ENCODE measurements at regions not wholly inside any gene's neighbourhood (a gene's known extent, or its start where the extent isn't known, plus 50 kb on each side); places are given as distances from the start of the nearest gene placed in this dataset.

GRCh38 chr18:29217124-29217915 is 1040.4 kb upstream of the CDH2 start:
- no peaks in the 10 kb centered on the region for H3K27me3 Mint-ChIP-seq
- no peaks in the 10 kb centered on the region for H3K36me3 ChIP-seq (ENCODE audit: insufficient read depth, low read length)
- no peaks in the 10 kb centered on the region for H3K36me3 Mint-ChIP-seq
- no peak overlapping the region for H3K4me3 ChIP-seq (ENCODE audit: low read length)
- CTCF ChIA-PET, result no interaction called here
- no peak overlapping the region for H3K27ac Mint-ChIP-seq
- H3K4me3 Mint-ChIP-seq, result no peak overlapping the region
- H3K9me3 ChIP-seq (ENCODE audit: low read length), result peaks cover 4% of the 10 kb centered on the region
- H3K4me1 ChIP-seq (ENCODE audit: insufficient read depth, low read length), result no peaks in the 10 kb centered on the region
- H3K27ac ChIP-seq (ENCODE audit: low read depth, low read length), result no peak overlapping the region
- H3K27me3 ChIP-seq (ENCODE audit: insufficient read depth, low read length, poor library complexity, severe bottlenecking), result no peaks in the 10 kb centered on the region
- H3K9me3 Mint-ChIP-seq, result peaks cover 0 to 48% (median 14%) of the 10 kb centered on the region in 5 donors
- H3K4me1 Mint-ChIP-seq, result no peaks in the 10 kb centered on the region
- POLR2A ChIA-PET, result no interaction called here
- DNase-seq, result no peak

GRCh38 chr18:29198834-29199233 is 1021.9 kb upstream of the CDH2 start:
- H3K27ac ChIP-seq (ENCODE audit: low read depth, low read length), result no peak overlapping the region
- H3K9me3 ChIP-seq (ENCODE audit: low read length), result no peaks in the 10 kb centered on the region
- H3K36me3 Mint-ChIP-seq, result no peaks in the 10 kb centered on the region
- H3K4me1 ChIP-seq (ENCODE audit: insufficient read depth, low read length), result no peaks in the 10 kb centered on the region
- no peak overlapping the region for H3K4me3 Mint-ChIP-seq
- H3K9me3 Mint-ChIP-seq, result peaks cover 2 to 51% (median 14%) of the 10 kb centered on the region in 5 donors
- H3K27me3 Mint-ChIP-seq, result no peaks in the 10 kb centered on the region
- no peaks in the 10 kb centered on the region for H3K27me3 ChIP-seq (ENCODE audit: insufficient read depth, low read length, poor library complexity, severe bottlenecking)
- no peak for DNase-seq
- no peaks in the 10 kb centered on the region for H3K36me3 ChIP-seq (ENCODE audit: insufficient read depth, low read length)
- no peak overlapping the region for H3K27ac Mint-ChIP-seq
- no peak overlapping the region for H3K4me3 ChIP-seq (ENCODE audit: low read length)
- POLR2A ChIA-PET, result no interaction called here
- H3K4me1 Mint-ChIP-seq, result no peaks in the 10 kb centered on the region
- CTCF ChIA-PET, result no interaction called here

DNA sequence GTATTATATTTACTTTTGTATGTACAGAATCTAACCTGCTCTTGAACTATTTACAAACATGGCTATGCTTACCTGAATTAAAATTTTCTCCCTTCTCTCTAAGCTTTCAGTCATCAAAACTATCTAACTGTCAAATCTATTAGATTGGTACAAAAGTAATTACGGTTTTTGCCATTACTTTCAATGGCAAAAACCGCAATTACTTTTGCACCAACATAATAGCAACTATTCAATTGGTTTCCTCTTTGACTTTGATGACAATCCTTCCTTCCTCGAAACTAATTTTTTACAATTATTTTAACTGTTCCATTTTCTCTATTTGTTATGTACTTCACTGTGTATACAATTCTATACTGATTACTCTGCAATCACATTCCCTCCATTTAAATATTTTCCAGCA is 1019.4 kb upstream of the CDH2 start:
- Mint-ChIP-seq H3K4me1 (no peaks in the 10 kb centered on the region), H3K27me3 (no peaks in the 10 kb centered on the region), H3K27ac (no peak overlapping the region), H3K4me3 (no peak overlapping the region), H3K9me3 (peaks cover 2 to 39% (median 12%) of the 10 kb centered on the region in 5 donors), H3K36me3 (no peaks in the 10 kb centered on the region)
- Histone ChIP-seq H3K27me3 (ENCODE audit: insufficient read depth, low read length, poor library complexity, severe bottlenecking) (no peaks in the 10 kb centered on the region), H3K27ac (ENCODE audit: low read depth, low read length) (no peak overlapping the region), H3K36me3 (ENCODE audit: insufficient read depth, low read length) (no peaks in the 10 kb centered on the region), H3K4me1 (ENCODE audit: insufficient read depth, low read length) (no peaks in the 10 kb centered on the region), H3K4me3 (ENCODE audit: low read length) (no peak overlapping the region), H3K9me3 (ENCODE audit: low read length) (no peaks in the 10 kb centered on the region)
- POLR2A ChIA-PET, result no interaction called here
- CTCF ChIA-PET, result no interaction called here
- DNase-seq, result no peak

GRCh38 chr18:29191263-29191662 is 1014.3 kb upstream of the CDH2 start:
- Mint-ChIP-seq H3K4me1 (no peaks in the 10 kb centered on the region), H3K9me3 (peaks cover 0 to 27% (median 4%) of the 10 kb centered on the region in 5 donors), H3K36me3 (no peaks in the 10 kb centered on the region), H3K27ac (no peak overlapping the region), H3K4me3 (no peak overlapping the region), H3K27me3 (no peaks in the 10 kb centered on the region)
- Histone ChIP-seq H3K9me3 (ENCODE audit: low read length) (no peaks in the 10 kb centered on the region), H3K36me3 (ENCODE audit: insufficient read depth, low read length) (no peaks in the 10 kb centered on the region), H3K27ac (ENCODE audit: low read depth, low read length) (no peak overlapping the region), H3K4me3 (ENCODE audit: low read length) (no peak overlapping the region), H3K4me1 (ENCODE audit: insufficient read depth, low read length) (no peaks in the 10 kb centered on the region), H3K27me3 (ENCODE audit: insufficient read depth, low read length, poor library complexity, severe bottlenecking) (no peaks in the 10 kb centered on the region)
- POLR2A ChIA-PET, result no interaction called here
- no peak for DNase-seq
- CTCF ChIA-PET, result no interaction called here

DNA sequence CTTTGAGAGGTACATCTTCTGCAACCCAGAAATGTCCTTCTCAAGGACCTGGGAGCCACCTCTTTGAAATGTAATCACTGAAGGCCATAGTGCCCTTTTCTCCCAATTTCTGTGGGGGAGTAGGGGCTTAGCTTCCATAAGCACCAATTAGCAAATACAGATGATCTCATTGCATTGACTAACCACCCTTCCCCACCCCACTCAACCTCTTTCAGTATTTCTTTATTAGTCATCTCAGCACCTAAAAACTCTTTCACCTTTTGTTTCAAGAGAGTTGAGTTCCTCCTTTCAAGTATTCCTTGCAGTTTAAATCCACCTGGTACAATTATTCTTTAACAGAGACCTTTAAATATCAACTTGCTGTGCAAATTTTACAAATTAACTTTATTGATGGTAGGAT is 1011.8 kb upstream of the CDH2 start:
- Histone ChIP-seq H3K27ac (ENCODE audit: low read depth, low read length) (no peak overlapping the region), H3K36me3 (ENCODE audit: insufficient read depth, low read length) (no peaks in the 10 kb centered on the region), H3K9me3 (ENCODE audit: low read length) (no peaks in the 10 kb centered on the region), H3K4me1 (ENCODE audit: insufficient read depth, low read length) (no peaks in the 10 kb centered on the region), H3K27me3 (ENCODE audit: insufficient read depth, low read length, poor library complexity, severe bottlenecking) (no peaks in the 10 kb centered on the region), H3K4me3 (ENCODE audit: low read length) (no peak overlapping the region)
- Mint-ChIP-seq H3K9me3 (peaks cover 0 to 22% (median 8%) of the 10 kb centered on the region in 5 donors), H3K36me3 (no peaks in the 10 kb centered on the region), H3K4me3 (no peak overlapping the region), H3K27ac (no peak overlapping the region), H3K4me1 (no peaks in the 10 kb centered on the region), H3K27me3 (no peaks in the 10 kb centered on the region)
- DNase-seq, result no peak
- CTCF ChIA-PET, result no interaction called here
- POLR2A ChIA-PET, result no interaction called here

DNA sequence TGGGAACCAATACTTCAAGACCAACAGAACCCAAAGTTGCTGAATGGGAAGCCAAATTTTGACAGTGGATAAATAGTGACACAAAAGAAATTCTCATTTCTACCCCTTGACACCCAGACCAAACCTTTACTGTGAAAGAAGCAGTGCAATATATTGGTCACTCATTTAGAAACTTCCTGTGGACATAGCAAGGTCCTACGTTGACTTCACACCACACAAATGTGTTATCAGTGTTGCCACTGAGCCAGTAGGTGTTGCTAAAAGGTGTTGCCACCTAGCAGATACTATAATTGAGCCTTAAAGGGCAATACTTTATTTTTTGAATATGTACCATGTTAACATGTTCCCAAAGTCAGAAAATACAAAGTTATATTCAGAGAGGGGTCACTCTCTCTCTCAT is 1008.9 kb upstream of the CDH2 start:
- DNase-seq, result no peak
- H3K27ac ChIP-seq (ENCODE audit: low read depth, low read length), result no peak overlapping the region
- CTCF ChIA-PET, result no interaction called here
- Mint-ChIP-seq H3K27me3 (no peaks in the 10 kb centered on the region), H3K4me1 (no peaks in the 10 kb centered on the region), H3K4me3 (no peak overlapping the region), H3K36me3 (no peaks in the 10 kb centered on the region), H3K9me3 (peaks cover 0 to 35% (median 4%) of the 10 kb centered on the region in 5 donors), H3K27ac (no peak overlapping the region)
- no peaks in the 10 kb centered on the region for H3K4me1 ChIP-seq (ENCODE audit: insufficient read depth, low read length)
- no peaks in the 10 kb centered on the region for H3K27me3 ChIP-seq (ENCODE audit: insufficient read depth, low read length, poor library complexity, severe bottlenecking)
- no peaks in the 10 kb centered on the region for H3K36me3 ChIP-seq (ENCODE audit: insufficient read depth, low read length)
- POLR2A ChIA-PET, result no interaction called here
- no peak overlapping the region for H3K4me3 ChIP-seq (ENCODE audit: low read length)
- H3K9me3 ChIP-seq (ENCODE audit: low read length), result no peaks in the 10 kb centered on the region

GRCh38 chr18:29184654-29185053 is 1007.7 kb upstream of the CDH2 start:
- no peak for DNase-seq
- no peaks in the 10 kb centered on the region for H3K9me3 ChIP-seq (ENCODE audit: low read length)
- POLR2A ChIA-PET, result no interaction called here
- no peak overlapping the region for H3K4me3 Mint-ChIP-seq
- no peaks in the 10 kb centered on the region for H3K36me3 Mint-ChIP-seq
- CTCF ChIA-PET, result no interaction called here
- no peaks in the 10 kb centered on the region for H3K27me3 ChIP-seq (ENCODE audit: insufficient read depth, low read length, poor library complexity, severe bottlenecking)
- H3K4me1 Mint-ChIP-seq, result no peaks in the 10 kb centered on the region
- no peaks in the 10 kb centered on the region for H3K27me3 Mint-ChIP-seq
- H3K27ac ChIP-seq (ENCODE audit: low read depth, low read length), result no peak overlapping the region
- H3K9me3 Mint-ChIP-seq, result peaks cover 0 to 39% (median 9%) of the 10 kb centered on the region in 5 donors
- no peaks in the 10 kb centered on the region for H3K36me3 ChIP-seq (ENCODE audit: insufficient read depth, low read length)
- H3K4me1 ChIP-seq (ENCODE audit: insufficient read depth, low read length), result no peaks in the 10 kb centered on the region
- no peak overlapping the region for H3K4me3 ChIP-seq (ENCODE audit: low read length)
- peak overlapping the region in 1 of 8 donors; percentile 69 for H3K27ac Mint-ChIP-seq

DNA sequence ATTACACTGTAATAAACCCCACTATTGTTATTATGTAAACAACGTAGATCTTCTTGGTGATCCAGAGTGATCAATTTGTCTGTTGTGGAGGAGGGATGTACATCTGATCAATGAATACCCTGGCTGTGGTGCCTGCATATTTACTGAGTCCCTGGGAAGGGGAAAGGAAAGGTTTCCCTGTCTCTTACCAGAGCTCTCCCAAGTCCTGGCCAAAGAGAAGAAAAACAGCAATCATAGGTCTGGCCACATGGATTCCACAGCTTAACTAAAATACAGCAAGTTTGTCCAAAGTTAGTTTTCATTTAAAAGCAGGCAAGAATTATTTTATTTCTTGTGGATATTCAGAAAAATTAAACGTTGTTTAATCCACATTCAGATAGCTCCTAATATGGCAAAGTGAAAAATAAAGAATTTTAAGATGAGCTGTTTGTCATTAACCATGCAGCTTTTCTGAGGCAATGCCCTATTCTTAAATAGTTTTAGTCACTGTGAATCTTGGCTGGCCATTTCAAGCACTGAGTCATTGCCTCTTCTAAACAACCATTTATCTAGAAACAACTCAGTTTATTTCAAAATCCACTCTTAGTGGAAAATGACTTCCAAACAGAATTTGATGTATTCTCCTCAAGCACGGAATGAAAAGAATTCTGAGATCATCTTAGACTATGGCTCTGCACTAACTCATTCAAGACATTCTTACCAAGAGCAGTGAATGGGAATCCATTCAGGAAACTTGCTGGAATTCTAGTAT is 1004.4 kb upstream of the CDH2 start:
- Histone ChIP-seq H3K4me3 (ENCODE audit: low read length) (no peak overlapping the region), H3K27ac (ENCODE audit: low read depth, low read length) (no peak overlapping the region), H3K4me1 (ENCODE audit: insufficient read depth, low read length) (no peaks in the 10 kb centered on the region), H3K9me3 (ENCODE audit: low read length) (no peaks in the 10 kb centered on the region), H3K27me3 (ENCODE audit: insufficient read depth, low read length, poor library complexity, severe bottlenecking) (no peaks in the 10 kb centered on the region), H3K36me3 (ENCODE audit: insufficient read depth, low read length) (no peaks in the 10 kb centered on the region)
- Mint-ChIP-seq H3K4me1 (no peaks in the 10 kb centered on the region), H3K36me3 (no peaks in the 10 kb centered on the region), H3K27me3 (no peaks in the 10 kb centered on the region), H3K27ac (no peak overlapping the region), H3K4me3 (no peak overlapping the region), H3K9me3 (peaks cover 0 to 41% (median 9%) of the 10 kb centered on the region in 5 donors)
- CTCF ChIA-PET, result no interaction called here
- DNase-seq, result no peak
- POLR2A ChIA-PET, result no interaction called here

Data from CD8-positive, alpha-beta memory T cell (primary cell).